SK-N-SH treated with all-trans-retinoic acid at 6 μM for 48 hours (cell line): ENCODE measurements at regions not wholly inside any gene's neighbourhood (a gene's known extent, or its start where the extent isn't known, plus 50 kb on each side); places are given as distances from the start of the nearest gene placed in this dataset.

Experiments used
- ATAC-seq: fragments of 200-7000 bp; cut with Tn5 transposase; 3 replicates; pipeline ENCODE4 v1.9.1; 2020; ENCODE audit warnings: mild to moderate bottlenecking, moderate library complexity
- ARNTL ChIP-seq: fragments of 450-650 bp; formaldehyde crosslinking; IDR thresholded peaks from 2 replicates; pipeline ENCODE4 v1.5.0; 2020; ENCODE audit warnings: low read depth, mild to moderate bottlenecking, moderate library complexity, borderline replicate concordance
- CSDC2 ChIP-seq: fragments of 250-450 bp; sonication (Bioruptor Pico); IDR thresholded peaks from 2 replicates; pipeline ENCODE4 v1.5.0; 2020; ENCODE audit warnings: mild to moderate bottlenecking, moderate library complexity
- ESRRG ChIP-seq: fragments of 250-450 bp; sonication (Bioruptor Pico); IDR thresholded peaks from 2 replicates; pipeline ENCODE4 v1.6.1; 2021; ENCODE audit warnings: mild to moderate bottlenecking
- GLIS3 ChIP-seq: fragments of 250-450 bp; sonication (Bioruptor Pico); IDR thresholded peaks from 2 replicates; pipeline ENCODE4 v1.5.0; 2020; ENCODE audit warnings: mild to moderate bottlenecking, moderate library complexity
- ISL1 ChIP-seq: fragments of 250-450 bp; sonication (Bioruptor Pico); IDR thresholded peaks from 2 replicates; pipeline ENCODE4 v2.1.2; 2022; ENCODE audit warnings: mild to moderate bottlenecking, moderate library complexity
- OSR1 ChIP-seq: fragments of 250-450 bp; sonication (Bioruptor Pico); IDR thresholded peaks from 2 replicates; pipeline ENCODE4 v1.8.0; 2022; ENCODE audit warnings: moderate library complexity, mild to moderate bottlenecking, inconsistent platforms
- PPARA ChIP-seq: fragments of 250-450 bp; sonication (Bioruptor Pico); IDR thresholded peaks from 2 replicates; pipeline ENCODE4 v1.5.0; 2020; ENCODE audit warnings: mild to moderate bottlenecking, borderline replicate concordance
- RARB ChIP-seq: fragments of 250-450 bp; sonication (Bioruptor Pico); IDR thresholded peaks from 2 replicates; pipeline ENCODE4 v1.8.0; 2021; ENCODE audit warnings: mild to moderate bottlenecking, moderate library complexity
- SNAI2 ChIP-seq: fragments of 250-450 bp; sonication (Bioruptor Pico); IDR thresholded peaks from 2 replicates; pipeline ENCODE4 v1.5.0; 2020; ENCODE audit warnings: mild to moderate bottlenecking, moderate library complexity
- TOX ChIP-seq: fragments of 250-450 bp; sonication (Bioruptor Pico); IDR thresholded peaks from 2 replicates; pipeline ENCODE4 v1.8.0; 2021; ENCODE audit warnings: mild to moderate bottlenecking, moderate library complexity, borderline replicate concordance
- ZC3H10 ChIP-seq: fragments of 250-450 bp; sonication (Bioruptor Pico); IDR thresholded peaks from 2 replicates; pipeline ENCODE4 v1.5.1; 2021; ENCODE audit warnings: mild to moderate bottlenecking, moderate library complexity
- ZFP3 ChIP-seq: fragments of 250-450 bp; sonication (Bioruptor Pico); IDR thresholded peaks from 2 replicates; pipeline ENCODE4 v1.5.0; 2020; ENCODE audit warnings: mild to moderate bottlenecking, moderate library complexity
- ZFP30 ChIP-seq: fragments of 450-650 bp; formaldehyde crosslinking; IDR thresholded peaks from 2 replicates; pipeline ENCODE4 v1.5.0; 2022; ENCODE audit warnings: mild to moderate bottlenecking, moderate library complexity
- ZNF565 ChIP-seq: fragments of 450-650 bp; formaldehyde crosslinking; conservative IDR thresholded peaks from 2 replicates; pipeline ENCODE4 v1.5.0; 2020; ENCODE audit warnings: low read depth, mild to moderate bottlenecking, moderate library complexity
- ZNF70 ChIP-seq: fragments of 450-650 bp; formaldehyde crosslinking; IDR thresholded peaks from 2 replicates; pipeline ENCODE4 v1.5.0; 2020; ENCODE audit warnings: mild to moderate bottlenecking, moderate library complexity
- TF ChIP-seq, protein P1 (sequence below): fragments of 250-450 bp; sonication (Bioruptor Pico); IDR thresholded peaks from 2 replicates; pipeline ENCODE4 v1.5.0; 2020; ENCODE audit warnings: mild to moderate bottlenecking, moderate library complexity
- TF ChIP-seq, protein P2 (sequence below): fragments of 250-450 bp; sonication (Bioruptor Pico); IDR thresholded peaks from 2 replicates; pipeline ENCODE4 v1.8.0; 2021; ENCODE audit warnings: low read depth, mild to moderate bottlenecking, moderate library complexity, borderline replicate concordance
- TF ChIP-seq, protein P3 (sequence below): fragments of 250-450 bp; sonication (Bioruptor Pico); IDR thresholded peaks from 2 replicates; pipeline ENCODE4 v1.8.0; 2020; ENCODE audit warnings: mild to moderate bottlenecking, moderate library complexity, borderline replicate concordance

DNA sequence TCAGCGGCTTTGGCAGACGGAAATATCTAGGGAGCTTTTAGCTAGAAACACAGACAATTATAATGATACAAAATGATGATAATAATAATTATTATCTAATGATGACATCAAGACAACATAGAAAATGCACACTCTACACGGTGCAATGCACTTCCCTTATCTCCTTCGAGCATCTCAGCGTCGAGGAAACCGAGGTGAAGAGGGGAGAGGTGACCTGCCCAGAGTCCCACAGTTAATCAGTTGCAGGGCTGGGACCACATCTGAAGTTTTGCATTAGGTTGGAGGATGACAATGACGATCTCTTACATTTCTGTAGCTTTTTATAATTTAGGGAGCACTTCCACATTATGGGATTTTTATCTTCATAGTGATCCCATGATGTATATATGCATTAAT lies 130.2 kb downstream of the PAPOLA start (continued):
- TF ChIP-seq, protein P1, sequence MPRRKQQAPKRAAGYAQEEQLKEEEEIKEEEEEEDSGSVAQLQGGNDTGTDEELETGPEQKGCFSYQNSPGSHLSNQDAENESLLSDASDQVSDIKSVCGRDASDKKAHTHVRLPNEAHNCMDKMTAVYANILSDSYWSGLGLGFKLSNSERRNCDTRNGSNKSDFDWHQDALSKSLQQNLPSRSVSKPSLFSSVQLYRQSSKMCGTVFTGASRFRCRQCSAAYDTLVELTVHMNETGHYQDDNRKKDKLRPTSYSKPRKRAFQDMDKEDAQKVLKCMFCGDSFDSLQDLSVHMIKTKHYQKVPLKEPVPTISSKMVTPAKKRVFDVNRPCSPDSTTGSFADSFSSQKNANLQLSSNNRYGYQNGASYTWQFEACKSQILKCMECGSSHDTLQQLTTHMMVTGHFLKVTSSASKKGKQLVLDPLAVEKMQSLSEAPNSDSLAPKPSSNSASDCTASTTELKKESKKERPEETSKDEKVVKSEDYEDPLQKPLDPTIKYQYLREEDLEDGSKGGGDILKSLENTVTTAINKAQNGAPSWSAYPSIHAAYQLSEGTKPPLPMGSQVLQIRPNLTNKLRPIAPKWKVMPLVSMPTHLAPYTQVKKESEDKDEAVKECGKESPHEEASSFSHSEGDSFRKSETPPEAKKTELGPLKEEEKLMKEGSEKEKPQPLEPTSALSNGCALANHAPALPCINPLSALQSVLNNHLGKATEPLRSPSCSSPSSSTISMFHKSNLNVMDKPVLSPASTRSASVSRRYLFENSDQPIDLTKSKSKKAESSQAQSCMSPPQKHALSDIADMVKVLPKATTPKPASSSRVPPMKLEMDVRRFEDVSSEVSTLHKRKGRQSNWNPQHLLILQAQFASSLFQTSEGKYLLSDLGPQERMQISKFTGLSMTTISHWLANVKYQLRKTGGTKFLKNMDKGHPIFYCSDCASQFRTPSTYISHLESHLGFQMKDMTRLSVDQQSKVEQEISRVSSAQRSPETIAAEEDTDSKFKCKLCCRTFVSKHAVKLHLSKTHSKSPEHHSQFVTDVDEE (CRISPR knock-in tag): no peak
- no peak for TF ChIP-seq ZFP30

DNA sequence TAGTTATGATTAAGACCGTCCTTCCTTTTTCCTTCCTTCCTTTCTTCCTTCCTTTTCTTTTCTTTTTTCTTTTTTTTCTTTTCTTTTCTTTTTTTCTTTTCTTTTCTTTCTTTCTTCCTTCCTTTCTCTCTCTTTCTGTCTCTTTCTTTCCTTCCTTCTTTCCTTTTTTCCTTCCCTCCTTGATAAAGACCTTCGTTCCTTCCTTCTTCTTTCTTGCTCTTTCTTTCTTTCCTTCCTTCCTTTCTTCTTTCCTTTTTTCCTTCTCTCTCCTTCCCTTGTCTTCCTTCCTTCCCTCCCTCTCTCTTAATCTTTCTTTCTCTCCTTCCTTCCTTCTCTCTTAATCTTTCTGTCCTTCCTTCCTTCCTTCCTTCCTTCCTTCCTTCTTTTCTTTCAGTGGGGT lies 130.9 kb downstream of the PAPOLA start:
- no peak for ATAC-seq
- no peak for TF ChIP-seq ISL1 (CRISPR knock-in tag)
- no peak for TF ChIP-seq RARB (CRISPR knock-in tag)
- TF ChIP-seq CSDC2 (CRISPR knock-in tag): no peak
- no peak for TF ChIP-seq OSR1 (CRISPR knock-in tag)
- TF ChIP-seq ZFP30: no peak
- TF ChIP-seq, protein P2, sequence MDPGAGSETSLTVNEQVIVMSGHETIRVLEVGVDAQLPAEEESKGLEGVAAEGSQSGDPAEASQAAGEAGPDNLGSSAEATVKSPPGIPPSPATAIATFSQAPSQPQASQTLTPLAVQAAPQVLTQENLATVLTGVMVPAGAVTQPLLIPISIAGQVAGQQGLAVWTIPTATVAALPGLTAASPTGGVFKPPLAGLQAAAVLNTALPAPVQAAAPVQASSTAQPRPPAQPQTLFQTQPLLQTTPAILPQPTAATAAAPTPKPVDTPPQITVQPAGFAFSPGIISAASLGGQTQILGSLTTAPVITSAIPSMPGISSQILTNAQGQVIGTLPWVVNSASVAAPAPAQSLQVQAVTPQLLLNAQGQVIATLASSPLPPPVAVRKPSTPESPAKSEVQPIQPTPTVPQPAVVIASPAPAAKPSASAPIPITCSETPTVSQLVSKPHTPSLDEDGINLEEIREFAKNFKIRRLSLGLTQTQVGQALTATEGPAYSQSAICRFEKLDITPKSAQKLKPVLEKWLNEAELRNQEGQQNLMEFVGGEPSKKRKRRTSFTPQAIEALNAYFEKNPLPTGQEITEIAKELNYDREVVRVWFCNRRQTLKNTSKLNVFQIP (CRISPR knock-in tag): no peak
- no peak for TF ChIP-seq ZC3H10 (CRISPR knock-in tag)
- TF ChIP-seq TOX (CRISPR knock-in tag): no peak
- no peak for TF ChIP-seq ARNTL
- TF ChIP-seq, protein P1 (CRISPR knock-in tag): no peak
- TF ChIP-seq ESRRG (CRISPR knock-in tag): no peak
- TF ChIP-seq SNAI2: no peak
- TF ChIP-seq ZFP3 (CRISPR knock-in tag): no peak
- TF ChIP-seq, protein P3, sequence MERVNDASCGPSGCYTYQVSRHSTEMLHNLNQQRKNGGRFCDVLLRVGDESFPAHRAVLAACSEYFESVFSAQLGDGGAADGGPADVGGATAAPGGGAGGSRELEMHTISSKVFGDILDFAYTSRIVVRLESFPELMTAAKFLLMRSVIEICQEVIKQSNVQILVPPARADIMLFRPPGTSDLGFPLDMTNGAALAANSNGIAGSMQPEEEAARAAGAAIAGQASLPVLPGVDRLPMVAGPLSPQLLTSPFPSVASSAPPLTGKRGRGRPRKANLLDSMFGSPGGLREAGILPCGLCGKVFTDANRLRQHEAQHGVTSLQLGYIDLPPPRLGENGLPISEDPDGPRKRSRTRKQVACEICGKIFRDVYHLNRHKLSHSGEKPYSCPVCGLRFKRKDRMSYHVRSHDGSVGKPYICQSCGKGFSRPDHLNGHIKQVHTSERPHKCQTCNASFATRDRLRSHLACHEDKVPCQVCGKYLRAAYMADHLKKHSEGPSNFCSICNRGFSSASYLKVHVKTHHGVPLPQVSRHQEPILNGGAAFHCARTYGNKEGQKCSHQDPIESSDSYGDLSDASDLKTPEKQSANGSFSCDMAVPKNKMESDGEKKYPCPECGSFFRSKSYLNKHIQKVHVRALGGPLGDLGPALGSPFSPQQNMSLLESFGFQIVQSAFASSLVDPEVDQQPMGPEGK (CRISPR knock-in tag): no peak
- TF ChIP-seq ZNF70 (CRISPR knock-in tag): no peak
- no peak for TF ChIP-seq ZNF565
- TF ChIP-seq PPARA (CRISPR knock-in tag): no peak

DNA sequence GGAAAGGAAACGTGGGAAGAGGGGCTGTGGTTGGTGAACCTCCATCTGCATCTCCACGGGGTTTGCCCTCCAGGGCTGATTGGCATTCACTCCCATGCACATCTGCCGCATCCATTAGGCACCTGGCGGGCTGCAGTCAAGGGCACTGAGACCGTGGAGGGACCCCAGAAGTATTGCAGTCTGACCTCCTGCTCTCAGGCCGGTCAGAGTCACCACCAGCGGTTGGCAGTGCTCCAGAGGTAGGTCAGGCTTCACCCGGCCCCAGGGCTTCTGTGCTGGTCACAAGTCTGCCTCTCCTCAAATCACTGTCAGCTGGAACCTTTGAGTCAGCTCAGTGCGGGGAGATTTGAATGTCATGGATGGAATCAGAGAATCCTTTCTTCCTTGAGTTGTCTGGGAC lies 132.3 kb downstream of the PAPOLA start:
- no peak for TF ChIP-seq ZFP30
- TF ChIP-seq ZFP3 (CRISPR knock-in tag): no peak
- TF ChIP-seq, protein P3 (CRISPR knock-in tag): no peak
- no peak for TF ChIP-seq RARB (CRISPR knock-in tag)
- TF ChIP-seq PPARA (CRISPR knock-in tag): no peak
- TF ChIP-seq ISL1 (CRISPR knock-in tag): no peak
- TF ChIP-seq GLIS3 (CRISPR knock-in tag): no peak
- no peak for TF ChIP-seq ZC3H10 (CRISPR knock-in tag)
- no peak for TF ChIP-seq ARNTL
- no peak for ATAC-seq
